Osteoblast (primary cell): ENCODE measurements at regions not wholly inside any gene's neighbourhood (a gene's known extent, or its start where the extent isn't known, plus 50 kb on each side); places are given as distances from the start of the nearest gene placed in this dataset.

Experiments used
- DNase-seq: peaks from one replicate; pipeline ENCODE4 v3.0.0; 2011; ENCODE audit warnings: low spot score, mixed read lengths; ENCODE audit not compliant: insufficient read length; ENCODE audit errors: missing footprints
- H2AFZ ChIP-seq: 2 replicates; pipeline ENCODE4 v1.6.0; 2011; ENCODE audit warnings: mild to moderate bottlenecking, low read length
- H3K27ac ChIP-seq: 2 replicates; pipeline ENCODE4 v1.5.1; 2011; ENCODE audit warnings: mild to moderate bottlenecking, low read depth, low read length, moderate library complexity
- H3K27me3 ChIP-seq: 2 replicates; pipeline ENCODE4 v1.6.0; 2012; ENCODE audit warnings: mild to moderate bottlenecking, control low read depth, inconsistent platforms, low read length, moderate library complexity; ENCODE audit not compliant: insufficient read depth
- H3K36me3 ChIP-seq: 2 replicates; pipeline ENCODE4 v1.5.1; 2011; ENCODE audit warnings: mild to moderate bottlenecking, low read length, control low read depth, moderate library complexity; ENCODE audit not compliant: insufficient read depth
- H3K4me1 ChIP-seq: 2 replicates; pipeline ENCODE4 v1.5.1; 2011; ENCODE audit warnings: mild to moderate bottlenecking, low read length, control low read depth, moderate library complexity; ENCODE audit not compliant: insufficient read depth
- H3K4me2 ChIP-seq: 2 replicates; pipeline ENCODE4 v1.6.0; 2011; ENCODE audit warnings: mild to moderate bottlenecking, low read length; ENCODE audit not compliant: insufficient read depth
- H3K4me3 ChIP-seq: fragments of 200-600 bp; sonication (generic); 3 replicates; pipeline ENCODE4 v1.5.1; 2012; ENCODE audit warnings: mild to moderate bottlenecking, low read length, inconsistent platforms; ENCODE audit not compliant: insufficient read depth
- H3K79me2 ChIP-seq: 2 replicates; pipeline ENCODE4 v1.6.0; 2012; ENCODE audit warnings: mild to moderate bottlenecking, low read length, control low read depth, inconsistent platforms; ENCODE audit not compliant: insufficient read depth
- H3K9me3 ChIP-seq: 2 replicates; pipeline ENCODE4 v1.5.1; 2011; ENCODE audit warnings: low read depth, low read length, control low read depth
- H4K20me1 ChIP-seq: 2 replicates; pipeline ENCODE4 v1.6.0; 2012; ENCODE audit warnings: mild to moderate bottlenecking, low read length, control low read depth; ENCODE audit not compliant: insufficient read depth
- CTCF ChIP-seq: IDR thresholded peaks from 2 replicates; pipeline ENCODE4 v1.5.1; 2011; ENCODE audit warnings: mild to moderate bottlenecking, low read depth, low read length, moderate library complexity; ENCODE audit errors: extremely low read depth

GRCh38 chr20:55390791-55391190 is 614.5 kb downstream of the CBLN4 start:
- Histone ChIP-seq H2AFZ (no peak overlapping the region), H3K79me2 (no peaks in the 10 kb centered on the region), H4K20me1 (no peaks in the 10 kb centered on the region), H3K27me3 (no peaks in the 10 kb centered on the region), H3K27ac (no peak overlapping the region), H3K4me3 (no peak overlapping the region), H3K9me3 (peaks cover 1% of the 10 kb centered on the region), H3K4me1 (no peaks in the 10 kb centered on the region), H3K4me2 (no peak overlapping the region), H3K36me3 (no peaks in the 10 kb centered on the region)
- DNase-seq, result no peak
- no peak for TF ChIP-seq CTCF

- DNase-seq, result no peak
- no peak overlapping the region for H3K4me3 ChIP-seq
- H2AFZ ChIP-seq, result no peak overlapping the region
- no peaks in the 10 kb centered on the region for H3K4me1 ChIP-seq
- H3K4me2 ChIP-seq, result no peak overlapping the region
- H3K36me3 ChIP-seq, result no peaks in the 10 kb centered on the region
- no peaks in the 10 kb centered on the region for H4K20me1 ChIP-seq
- no peak overlapping the region for H3K27ac ChIP-seq
- H3K79me2 ChIP-seq, result no peaks in the 10 kb centered on the region
- no peaks in the 10 kb centered on the region for H3K27me3 ChIP-seq
- H3K9me3 ChIP-seq, result no peaks in the 10 kb centered on the region
- no peak for TF ChIP-seq CTCF
These were observed 618.6 kb downstream of the CBLN4 start for GRCh38 chr20:55386686-55387085.

- DNase-seq, result no peak
- Histone ChIP-seq H3K4me3 (no peak overlapping the region), H3K9me3 (no peaks in the 10 kb centered on the region), H2AFZ (no peak overlapping the region), H4K20me1 (no peaks in the 10 kb centered on the region), H3K36me3 (no peaks in the 10 kb centered on the region), H3K79me2 (no peaks in the 10 kb centered on the region), H3K27ac (no peak overlapping the region), H3K4me2 (no peak overlapping the region), H3K4me1 (no peaks in the 10 kb centered on the region), H3K27me3 (no peaks in the 10 kb centered on the region)
- no peak for TF ChIP-seq CTCF
These were observed 629.4 kb downstream of the CBLN4 start for GRCh38 chr20:55375920-55376319.

- no peak for DNase-seq
- H3K36me3 ChIP-seq, result no peaks in the 10 kb centered on the region
- peaks cover 1% of the 10 kb centered on the region for H3K9me3 ChIP-seq
- no peak overlapping the region for H3K4me3 ChIP-seq
- H3K4me2 ChIP-seq, result no peak overlapping the region
- no peaks in the 10 kb centered on the region for H3K27me3 ChIP-seq
- TF ChIP-seq CTCF, result no peak
- H3K27ac ChIP-seq, result no peak overlapping the region
- no peaks in the 10 kb centered on the region for H4K20me1 ChIP-seq
- no peaks in the 10 kb centered on the region for H3K79me2 ChIP-seq
- no peak overlapping the region for H2AFZ ChIP-seq
- no peaks in the 10 kb centered on the region for H3K4me1 ChIP-seq
These were observed 639.6 kb downstream of the CBLN4 start for GRCh38 chr20:55365745-55366144.
